ENCODE measurements at regions not wholly inside any gene's neighbourhood (a gene's known extent, or its start where the extent isn't known, plus 50 kb on each side); places are given as distances from the start of the nearest gene placed in this dataset.

- Histone ChIP-seq H3K9me3 (no peaks in the 10 kb centered on the region), H3K27me3 (no peaks in the 10 kb centered on the region), H3K36me3 (no peaks in the 10 kb centered on the region), H3K4me3 (no peak overlapping the region), H3K27ac (no peak overlapping the region), H3K4me1 (no peaks in the 10 kb centered on the region)
- intact Hi-C loops (cut with DNase I; ENCODE audit: low total_unique reads): no loop called here
- TF ChIP-seq, protein P1, sequence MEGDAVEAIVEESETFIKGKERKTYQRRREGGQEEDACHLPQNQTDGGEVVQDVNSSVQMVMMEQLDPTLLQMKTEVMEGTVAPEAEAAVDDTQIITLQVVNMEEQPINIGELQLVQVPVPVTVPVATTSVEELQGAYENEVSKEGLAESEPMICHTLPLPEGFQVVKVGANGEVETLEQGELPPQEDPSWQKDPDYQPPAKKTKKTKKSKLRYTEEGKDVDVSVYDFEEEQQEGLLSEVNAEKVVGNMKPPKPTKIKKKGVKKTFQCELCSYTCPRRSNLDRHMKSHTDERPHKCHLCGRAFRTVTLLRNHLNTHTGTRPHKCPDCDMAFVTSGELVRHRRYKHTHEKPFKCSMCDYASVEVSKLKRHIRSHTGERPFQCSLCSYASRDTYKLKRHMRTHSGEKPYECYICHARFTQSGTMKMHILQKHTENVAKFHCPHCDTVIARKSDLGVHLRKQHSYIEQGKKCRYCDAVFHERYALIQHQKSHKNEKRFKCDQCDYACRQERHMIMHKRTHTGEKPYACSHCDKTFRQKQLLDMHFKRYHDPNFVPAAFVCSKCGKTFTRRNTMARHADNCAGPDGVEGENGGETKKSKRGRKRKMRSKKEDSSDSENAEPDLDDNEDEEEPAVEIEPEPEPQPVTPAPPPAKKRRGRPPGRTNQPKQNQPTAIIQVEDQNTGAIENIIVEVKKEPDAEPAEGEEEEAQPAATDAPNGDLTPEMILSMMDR (IDR thresholded peaks at IDR 0.05): no peak
- DNase-seq: no peak
These were observed 119.7 kb upstream of the PCSK2 start for GRCh38 chr20:17107127-17107526.

GRCh38 chr20:17108896-17109295 lies 117.9 kb upstream of the PCSK2 start:
- Histone ChIP-seq H3K36me3 (no peaks in the 10 kb centered on the region), H3K4me1 (no peaks in the 10 kb centered on the region), H3K9me3 (no peaks in the 10 kb centered on the region), H3K4me3 (no peak overlapping the region), H3K27ac (no peak overlapping the region), H3K27me3 (no peaks in the 10 kb centered on the region)
- intact Hi-C loops (cut with DNase I; ENCODE audit: low total_unique reads): no loop called here
- DNase-seq: no peak
- TF ChIP-seq, protein P1 (IDR thresholded peaks at IDR 0.05): no peak

DNA sequence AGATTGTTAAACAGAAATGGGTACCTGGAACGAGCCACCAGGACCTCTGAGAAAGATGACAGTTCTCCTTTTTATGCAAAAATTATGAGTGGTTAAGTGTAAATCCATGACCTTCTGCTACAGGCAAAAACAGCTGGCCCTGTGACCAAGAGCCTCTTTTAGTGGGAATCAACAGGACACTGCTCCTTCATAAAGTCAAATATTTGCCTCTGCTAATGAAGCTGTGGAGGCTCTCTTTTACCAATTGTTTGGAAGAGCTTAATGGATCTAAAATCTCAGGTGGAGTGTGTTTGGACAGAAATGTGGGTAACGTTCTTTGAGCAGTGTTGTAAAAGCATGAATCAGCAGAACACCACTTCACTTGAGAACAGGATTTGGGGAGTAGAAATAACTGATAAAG lies 117.5 kb upstream of the PCSK2 start:
- no peak overlapping the region for H3K4me3 ChIP-seq
- H3K27ac ChIP-seq: no peak overlapping the region
- intact Hi-C loops (cut with DNase I; ENCODE audit: low total_unique reads): no loop called here
- no peaks in the 10 kb centered on the region for H3K27me3 ChIP-seq
- H3K4me1 ChIP-seq: no peaks in the 10 kb centered on the region
- H3K9me3 ChIP-seq: no peaks in the 10 kb centered on the region
- no peaks in the 10 kb centered on the region for H3K36me3 ChIP-seq
- no peak for DNase-seq
- TF ChIP-seq, protein P1 (IDR thresholded peaks at IDR 0.05): no peak

DNA sequence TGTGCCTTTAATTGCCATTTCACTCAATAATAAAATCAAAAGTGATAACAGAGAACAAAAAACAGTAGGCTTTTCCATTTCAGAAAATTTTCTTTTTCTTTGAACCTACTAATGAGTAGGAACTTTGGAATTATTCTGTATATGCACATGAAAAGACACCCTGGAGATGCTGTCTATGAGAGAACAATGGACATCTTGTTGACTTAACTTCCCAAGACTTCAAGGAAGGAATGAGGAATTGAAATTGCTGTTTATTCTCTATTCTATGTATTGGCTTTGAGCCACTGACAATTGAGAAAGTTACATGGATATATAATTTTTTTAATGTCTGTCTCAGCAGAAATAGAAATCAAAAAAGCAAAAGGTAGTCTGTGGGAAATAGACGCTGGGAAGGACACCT lies 98.6 kb upstream of the PCSK2 start:
- intact Hi-C loops (cut with DNase I; ENCODE audit: low total_unique reads): no loop called here
- Histone ChIP-seq H3K4me1 (no peaks in the 10 kb centered on the region), H3K36me3 (no peaks in the 10 kb centered on the region), H3K9me3 (no peaks in the 10 kb centered on the region), H3K27me3 (no peaks in the 10 kb centered on the region), H3K4me3 (no peak overlapping the region), H3K27ac (no peak overlapping the region)
- TF ChIP-seq, protein P1 (IDR thresholded peaks at IDR 0.05): no peak
- DNase-seq: no peak

DNA sequence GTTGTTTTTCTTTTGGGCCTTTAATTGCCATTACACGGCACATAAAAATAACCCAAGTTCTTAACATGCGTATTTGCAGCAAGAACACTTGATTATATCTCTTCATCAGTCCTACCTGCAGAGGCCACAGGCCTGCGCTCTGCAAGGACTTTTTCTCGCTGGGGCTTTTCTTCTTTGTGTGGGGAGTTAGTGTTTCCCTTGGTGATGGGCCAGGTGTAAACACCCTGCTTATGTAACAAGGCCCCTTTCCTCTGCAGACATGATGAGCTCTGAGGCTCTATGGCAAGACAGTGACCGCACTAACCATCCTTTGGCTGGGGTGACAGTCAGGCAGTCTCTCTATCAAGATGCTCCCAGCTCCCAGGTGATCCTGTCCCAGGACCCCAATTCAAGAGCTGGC lies 97.8 kb upstream of the PCSK2 start:
- no peak overlapping the region for H3K4me3 ChIP-seq
- intact Hi-C loops (cut with DNase I; ENCODE audit: low total_unique reads): no loop called here
- no peak for DNase-seq

More for the DNA sequence above, 97.8 kb upstream of the PCSK2 start:
- H3K4me1 ChIP-seq: no peaks in the 10 kb centered on the region
- H3K27me3 ChIP-seq: no peaks in the 10 kb centered on the region
- no peaks in the 10 kb centered on the region for H3K36me3 ChIP-seq
- TF ChIP-seq, protein P1 (IDR thresholded peaks at IDR 0.05): no peak
- no peak overlapping the region for H3K27ac ChIP-seq
- H3K9me3 ChIP-seq: no peaks in the 10 kb centered on the region
